22Rv1 (cell line): ENCODE measurements at regions not wholly inside any gene's neighbourhood (a gene's known extent, or its start where the extent isn't known, plus 50 kb on each side); places are given as distances from the start of the nearest gene placed in this dataset.

ENCODE experiments used
- H3K27ac ChIP-seq: fragments of 450-650 bp; 2 replicates; pipeline ENCODE4 v1.5.1; 2017
- ZFX ChIP-seq: fragments of 450-650 bp; IDR thresholded peaks from 2 replicates; pipeline ENCODE4 v1.6.1; 2017; ENCODE audit warnings: antibody characterized with exemption, borderline replicate concordance
- TF ChIP-seq, protein P1 (sequence below): fragments of 450-650 bp; IDR thresholded peaks from 2 replicates; pipeline ENCODE4 v1.5.1; 2017; ENCODE audit warnings: mild to moderate bottlenecking

GRCh38 chr2:163474319-163474744, 261.5 kb downstream of the FIGN start:
- no peak overlapping the region for H3K27ac ChIP-seq
- TF ChIP-seq, protein P1, sequence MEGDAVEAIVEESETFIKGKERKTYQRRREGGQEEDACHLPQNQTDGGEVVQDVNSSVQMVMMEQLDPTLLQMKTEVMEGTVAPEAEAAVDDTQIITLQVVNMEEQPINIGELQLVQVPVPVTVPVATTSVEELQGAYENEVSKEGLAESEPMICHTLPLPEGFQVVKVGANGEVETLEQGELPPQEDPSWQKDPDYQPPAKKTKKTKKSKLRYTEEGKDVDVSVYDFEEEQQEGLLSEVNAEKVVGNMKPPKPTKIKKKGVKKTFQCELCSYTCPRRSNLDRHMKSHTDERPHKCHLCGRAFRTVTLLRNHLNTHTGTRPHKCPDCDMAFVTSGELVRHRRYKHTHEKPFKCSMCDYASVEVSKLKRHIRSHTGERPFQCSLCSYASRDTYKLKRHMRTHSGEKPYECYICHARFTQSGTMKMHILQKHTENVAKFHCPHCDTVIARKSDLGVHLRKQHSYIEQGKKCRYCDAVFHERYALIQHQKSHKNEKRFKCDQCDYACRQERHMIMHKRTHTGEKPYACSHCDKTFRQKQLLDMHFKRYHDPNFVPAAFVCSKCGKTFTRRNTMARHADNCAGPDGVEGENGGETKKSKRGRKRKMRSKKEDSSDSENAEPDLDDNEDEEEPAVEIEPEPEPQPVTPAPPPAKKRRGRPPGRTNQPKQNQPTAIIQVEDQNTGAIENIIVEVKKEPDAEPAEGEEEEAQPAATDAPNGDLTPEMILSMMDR: no peak
- no peak for TF ChIP-seq ZFX

DNA sequence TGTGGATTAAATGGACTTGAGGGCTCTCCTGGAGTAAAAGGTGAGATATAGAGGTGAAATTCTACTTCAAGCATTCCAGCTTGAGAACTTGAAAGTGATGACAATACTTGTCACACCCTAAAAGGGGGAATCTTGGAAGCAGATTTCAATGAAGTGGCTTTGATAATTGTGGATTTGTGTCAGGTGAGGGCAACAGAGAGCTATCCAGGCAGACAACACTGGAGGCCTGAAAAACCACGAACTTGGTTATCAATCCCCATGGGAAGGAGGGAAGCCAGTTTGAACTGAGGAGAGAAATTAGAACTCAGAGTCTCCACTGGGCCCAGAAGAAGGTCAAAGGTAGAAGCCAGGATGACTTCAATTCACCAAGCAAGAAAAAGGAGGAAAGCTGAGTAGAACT, 263.9 kb downstream of the FIGN start:
- TF ChIP-seq, protein P1: 0 out of 2 replicates have a peak, but pooled peaks have one; percentile 12
- no peak for TF ChIP-seq ZFX
- no peak overlapping the region for H3K27ac ChIP-seq

- H3K27ac ChIP-seq: no peak overlapping the region
- no peak for TF ChIP-seq ZFX
- TF ChIP-seq, protein P1: no peak
Observed at GRCh38 chr2:163469561-163469962, 266.2 kb downstream of the FIGN start.

DNA sequence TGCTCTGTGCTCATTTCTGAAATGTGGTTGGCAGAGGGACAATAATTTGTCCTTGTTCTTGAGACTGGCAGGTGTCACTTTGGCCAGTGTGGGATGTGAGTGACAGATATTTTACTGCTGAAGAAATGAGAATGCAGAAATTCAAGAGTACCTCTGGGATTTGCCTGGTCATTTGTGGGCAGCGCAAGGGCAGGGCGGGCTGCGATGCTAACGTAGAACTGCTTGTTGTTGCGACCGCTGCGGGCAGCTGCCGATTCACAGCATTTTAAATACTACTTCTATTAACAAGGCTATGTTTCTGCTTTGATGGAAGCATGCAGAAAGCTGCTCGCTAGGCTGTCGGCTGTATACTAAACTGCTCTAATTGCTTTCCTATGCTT, 268.6 kb downstream of the FIGN start:
- TF ChIP-seq, protein P1: no peak
- TF ChIP-seq ZFX: no peak
- no peak overlapping the region for H3K27ac ChIP-seq

GRCh38 chr2:163466331-163467250, 269.2 kb downstream of the FIGN start:
- no peak overlapping the region for H3K27ac ChIP-seq
- TF ChIP-seq, protein P1: no peak
- TF ChIP-seq ZFX: no peak

- no peak for TF ChIP-seq ZFX
- TF ChIP-seq, protein P1: no peak
- no peak overlapping the region for H3K27ac ChIP-seq
Observed at GRCh38 chr2:163465440-163465839, 270.4 kb downstream of the FIGN start.

DNA sequence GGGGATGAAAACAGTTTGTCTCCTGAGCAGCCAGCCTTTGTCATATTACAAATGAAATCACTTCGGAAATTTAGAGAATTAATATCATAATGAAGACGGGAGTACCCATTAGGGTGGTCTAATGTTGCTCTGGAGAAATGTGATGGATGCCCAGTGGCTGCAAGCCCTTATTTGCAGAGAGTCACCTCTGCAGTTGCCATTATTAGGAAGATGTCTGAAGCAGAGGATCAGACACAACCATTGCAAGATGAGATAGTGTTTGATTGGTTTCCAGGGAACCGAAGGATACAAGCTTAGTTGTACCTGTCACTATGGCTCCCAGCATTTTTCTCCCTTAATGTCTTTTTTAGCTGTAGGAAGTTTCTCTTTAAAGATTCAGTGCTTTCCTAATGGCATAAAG, 272.4 kb downstream of the FIGN start:
- no peak overlapping the region for H3K27ac ChIP-seq
- TF ChIP-seq, protein P1: no peak
- TF ChIP-seq ZFX: no peak
